Stimulated activated CD4-positive, alpha-beta T cell treated with anti-CD3 and anti-CD28 coated beads, TNF-alpha, amount 100 ng/mL, for 48 hours (primary cell): ENCODE measurements at regions not wholly inside any gene's neighbourhood (a gene's known extent, or its start where the extent isn't known, plus 50 kb on each side); places are given as distances from the start of the nearest gene placed in this dataset.

Experiments
- DNase-seq, 3 donors: peaks; one replicate each; pipeline ENCODE4 v3.0.0-alpha.2; 2020; ENCODE audit warnings: low read depth in 3 of 3

DNA sequence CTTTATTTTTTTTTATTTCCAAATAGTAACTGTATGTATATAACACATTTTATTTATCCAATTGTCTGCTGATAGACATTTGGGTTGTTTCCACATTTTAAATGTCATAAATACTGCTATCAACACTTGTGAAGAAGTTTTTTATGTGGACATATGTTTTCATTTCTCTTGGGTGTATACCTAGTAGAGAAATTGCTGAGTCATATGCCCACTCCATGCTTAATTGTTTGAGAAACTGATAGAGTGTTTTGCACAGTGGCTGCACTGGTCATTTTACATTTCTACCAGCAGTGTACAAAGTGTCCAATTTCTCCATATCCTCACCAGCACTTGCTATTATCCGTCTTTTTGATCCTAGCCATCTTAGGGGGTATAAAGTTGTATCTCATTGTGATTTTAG lies 567.8 kb downstream of the GBA3 start:
- DNase-seq, result no peak

DNA sequence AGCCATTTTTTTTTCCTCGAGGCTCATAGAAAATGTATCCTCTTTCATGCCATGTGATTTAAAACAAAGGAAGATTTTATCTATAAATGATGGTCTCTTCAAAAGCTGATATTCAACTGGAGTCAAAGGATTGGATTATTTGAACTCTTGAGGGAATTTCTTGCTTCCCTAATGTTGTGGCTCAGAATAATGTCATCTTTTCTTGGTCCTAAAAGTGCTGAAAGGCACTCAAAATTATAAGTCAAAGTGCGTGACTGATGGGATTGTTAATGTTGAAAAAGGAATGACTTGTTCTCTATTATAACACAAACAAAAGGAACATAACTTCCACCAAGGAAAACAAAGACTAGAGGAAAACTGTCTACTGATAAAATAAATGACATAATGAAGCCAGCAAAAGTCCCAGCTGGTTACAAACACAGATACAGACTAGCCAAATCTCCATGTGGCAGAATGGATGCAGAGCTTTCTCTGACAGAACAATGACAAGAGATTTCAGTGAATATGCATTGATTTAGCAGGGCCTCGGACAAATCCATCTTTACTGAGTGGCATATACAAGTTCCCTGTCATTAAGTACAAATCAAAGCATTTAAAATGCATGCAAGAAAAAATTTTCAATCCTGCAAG lies 552.6 kb downstream of the GBA3 start:
- no peak for DNase-seq

DNA sequence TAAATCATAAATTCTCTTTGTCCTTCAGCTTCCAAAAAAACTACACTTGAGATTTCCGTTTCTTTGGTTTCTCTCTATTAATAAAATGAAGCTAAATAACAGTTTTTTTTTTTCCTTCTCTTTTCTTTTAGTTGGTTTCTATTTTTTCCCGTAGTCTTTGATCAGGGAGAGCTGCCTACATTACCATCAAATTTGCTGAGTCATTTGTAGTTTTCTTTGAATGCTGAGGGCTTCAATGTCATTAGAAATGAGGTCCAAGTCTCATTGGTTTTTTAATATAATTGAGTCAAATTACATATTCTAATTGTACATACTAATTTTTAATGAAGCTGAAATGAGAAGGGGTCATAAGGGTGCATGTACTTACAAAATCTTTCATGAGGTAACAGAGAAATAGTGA lies 550.2 kb downstream of the GBA3 start:
- DNase-seq, result no peak

- no peak for DNase-seq
Observed at GRCh38 chr4:23241408-23241807, 548.7 kb downstream of the GBA3 start.

DNA sequence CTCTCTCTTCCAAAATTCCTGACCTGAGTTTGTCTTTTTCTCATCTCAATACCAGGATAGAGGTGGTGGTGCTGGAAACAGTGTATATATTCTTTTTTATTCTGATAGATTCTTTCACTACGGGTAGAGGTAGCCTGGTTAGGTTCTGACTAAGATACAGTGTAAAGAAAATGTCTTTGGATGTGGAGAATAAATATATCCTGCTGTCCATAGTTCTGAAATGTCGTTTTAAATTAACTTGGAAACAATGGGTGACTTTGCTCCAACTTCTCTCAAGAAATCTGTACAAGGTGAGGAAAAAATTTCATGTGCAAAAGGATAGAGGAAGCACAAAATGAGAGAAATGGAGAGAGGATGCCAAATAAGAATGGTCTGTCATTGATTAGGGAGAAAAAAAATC lies 546.1 kb downstream of the GBA3 start:
- DNase-seq, result no peak

GRCh38 chr4:23237771-23238170 lies 545.0 kb downstream of the GBA3 start:
- no peak for DNase-seq

- DNase-seq, result no peak
Observed at GRCh38 chr4:23235628-23236390, 543.1 kb downstream of the GBA3 start.

GRCh38 chr4:23234716-23235115 lies 542.0 kb downstream of the GBA3 start:
- no peak for DNase-seq

DNA sequence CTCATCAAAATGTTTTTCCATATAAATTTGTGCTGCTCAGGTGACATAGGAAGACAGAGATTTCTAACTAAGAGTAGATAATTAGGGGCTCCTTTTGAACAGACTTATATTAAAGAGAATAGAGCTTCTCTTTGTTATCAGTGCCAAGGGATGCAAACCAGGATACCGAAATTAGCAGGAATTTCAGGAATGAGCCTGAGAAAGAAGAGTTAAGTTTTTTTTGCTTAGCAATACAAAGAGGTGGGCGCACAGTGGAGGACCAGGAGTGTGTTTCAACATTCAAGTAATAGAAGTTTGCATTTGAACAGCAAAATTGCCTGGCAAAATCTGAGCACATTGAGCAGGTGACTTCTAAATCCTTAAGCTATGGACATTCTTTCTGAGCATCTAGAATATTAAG lies 541.3 kb downstream of the GBA3 start:
- DNase-seq, result no peak

GRCh38 chr4:23233596-23233995 lies 540.9 kb downstream of the GBA3 start:
- DNase-seq, result no peak

DNA sequence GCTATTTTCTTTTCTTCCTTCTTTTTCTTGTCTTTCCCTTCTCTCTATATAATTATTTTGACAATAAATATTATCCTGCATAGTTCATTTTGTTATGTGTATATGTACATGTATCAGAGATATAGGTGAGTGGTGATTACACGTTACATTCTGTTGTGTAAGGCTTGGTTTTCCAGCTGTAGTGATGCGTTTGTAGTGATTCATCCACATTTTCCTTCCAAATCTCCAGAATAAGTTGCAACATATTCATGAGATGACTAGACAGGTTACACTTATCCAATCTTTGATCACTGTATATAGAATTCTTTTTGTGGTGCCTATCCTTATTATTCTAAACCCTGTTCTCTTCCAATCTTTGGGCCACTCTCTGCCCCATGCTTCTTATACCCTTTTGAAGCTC lies 540.2 kb downstream of the GBA3 start:
- DNase-seq, result no peak

GRCh38 chr4:23225564-23225963 lies 532.8 kb downstream of the GBA3 start:
- DNase-seq, result no peak

DNA sequence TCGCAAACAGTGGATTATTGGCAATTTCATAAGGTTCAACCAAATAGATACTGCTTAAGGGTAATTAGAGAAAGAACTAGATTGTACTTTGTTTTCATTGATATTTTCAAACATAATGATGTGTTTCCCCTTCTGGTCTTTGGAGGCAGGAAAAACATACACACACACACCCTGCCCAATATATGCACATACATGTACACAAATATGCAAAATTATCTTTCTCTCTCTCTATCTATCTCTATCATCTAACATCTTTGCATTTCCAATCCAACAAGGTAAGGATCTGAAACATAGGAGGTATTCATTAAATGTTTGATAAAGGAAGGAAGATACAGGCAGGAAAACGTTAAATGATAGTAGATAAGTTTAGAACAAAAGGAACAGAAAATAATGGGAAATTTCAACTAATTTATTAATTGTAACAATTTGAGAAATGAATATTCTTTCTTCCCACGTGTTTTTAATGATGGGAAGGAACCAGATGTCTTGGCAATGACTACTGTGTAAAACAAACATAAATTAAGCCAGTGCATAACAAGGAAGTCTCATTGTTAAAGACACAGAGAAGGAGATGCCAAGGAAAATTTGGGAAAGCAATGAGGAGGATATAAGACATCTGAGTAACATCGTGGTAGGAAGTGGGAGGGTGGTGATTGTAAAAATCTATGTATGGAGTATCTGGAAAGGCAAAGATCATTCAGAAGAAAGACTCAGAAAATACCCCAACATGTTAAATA lies 532.1 kb downstream of the GBA3 start:
- DNase-seq, result no peak

GRCh38 chr4:23220911-23221310 lies 528.2 kb downstream of the GBA3 start:
- DNase-seq, result no peak

DNA sequence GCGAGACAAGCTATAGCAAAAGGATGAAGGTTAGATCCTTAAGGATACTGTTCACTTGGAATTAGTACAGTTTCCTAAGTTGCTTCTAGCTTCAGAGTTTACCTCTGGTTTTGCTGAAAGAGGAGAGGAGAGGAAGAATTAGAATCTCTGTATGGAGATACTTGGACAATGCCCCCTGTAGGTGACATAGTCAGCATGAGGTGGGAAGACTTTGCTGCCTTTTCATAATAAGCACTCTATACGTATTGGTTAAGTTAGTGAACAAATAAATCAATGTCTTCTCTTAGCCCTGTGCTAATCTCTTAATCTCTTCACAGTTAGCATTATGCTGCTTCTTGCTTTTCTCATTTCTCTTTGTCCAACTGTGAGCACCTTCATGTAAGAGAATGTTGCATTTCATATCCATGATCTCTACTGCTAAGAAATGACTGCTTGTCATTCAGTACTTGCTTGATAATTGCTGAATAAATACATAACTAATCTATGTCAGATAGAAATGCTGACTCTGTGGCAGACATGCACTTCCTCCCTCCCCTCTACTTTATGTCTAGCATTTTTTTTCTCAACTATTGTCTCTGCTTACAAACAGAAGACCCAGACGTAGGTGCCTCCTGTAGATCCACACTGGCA lies 527.2 kb downstream of the GBA3 start:
- no peak for DNase-seq

DNA sequence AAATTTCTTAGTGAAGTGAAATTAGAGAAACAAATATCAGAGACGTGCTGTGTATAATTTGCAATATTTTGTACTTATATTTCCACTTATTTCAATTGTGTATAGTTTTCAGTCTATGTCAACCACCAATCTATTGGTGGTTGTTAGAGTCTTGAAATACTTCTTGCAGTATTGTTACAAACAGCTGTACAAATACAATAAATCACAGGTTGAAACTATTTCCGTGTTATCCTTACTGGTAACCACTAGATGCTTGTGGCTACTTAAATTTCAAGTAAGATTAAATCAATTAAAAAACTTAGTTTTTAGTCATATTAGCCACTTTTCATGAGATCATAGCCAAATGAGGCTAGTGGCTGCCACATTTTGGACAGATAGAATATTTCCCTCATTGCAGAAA lies 520.5 kb downstream of the GBA3 start:
- no peak for DNase-seq

GRCh38 chr4:23212558-23212957 lies 519.8 kb downstream of the GBA3 start:
- no peak for DNase-seq

DNA sequence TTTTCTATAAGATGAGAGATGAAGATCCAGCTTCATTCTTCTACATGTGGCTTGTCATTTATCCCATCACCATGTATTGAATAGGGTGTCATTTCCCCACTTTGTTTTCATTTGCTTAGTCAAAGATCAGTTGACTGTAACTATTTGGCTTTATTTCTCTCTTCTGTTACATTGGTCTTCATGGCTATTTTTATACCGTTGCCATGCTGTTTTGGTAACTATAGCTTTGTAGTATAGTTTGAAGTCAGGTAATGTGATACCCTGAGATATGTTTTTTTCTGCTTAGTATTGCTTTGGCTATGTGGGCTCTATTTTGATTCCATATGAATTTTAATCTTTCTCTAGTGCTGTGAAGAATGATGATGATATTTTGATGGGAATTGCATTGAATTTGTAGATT lies 514.3 kb downstream of the GBA3 start:
- DNase-seq, result no peak

GRCh38 chr4:23202712-23203247 lies 510.0 kb downstream of the GBA3 start:
- DNase-seq, result no peak

DNA sequence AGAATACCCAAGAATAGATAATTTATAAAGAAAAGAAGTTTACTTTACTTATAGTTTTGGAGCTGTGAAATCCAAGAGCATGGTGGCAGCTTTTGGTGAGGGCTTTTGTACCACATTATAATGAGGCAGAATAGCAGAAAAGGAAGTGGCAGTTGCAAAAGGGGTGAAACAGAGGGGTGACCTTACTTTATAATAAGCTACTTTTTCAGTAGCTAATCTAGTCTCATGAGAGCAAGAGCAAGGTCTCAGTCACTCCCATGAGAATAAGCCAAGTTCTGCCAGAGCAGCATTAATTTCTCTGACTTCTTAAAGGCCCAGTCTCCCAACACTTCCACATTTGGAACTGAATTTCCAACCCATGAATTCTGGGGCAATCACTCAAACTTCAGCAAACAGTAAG lies 502.0 kb downstream of the GBA3 start:
- DNase-seq, result no peak

GRCh38 chr4:23174179-23174578 lies 481.4 kb downstream of the GBA3 start:
- DNase-seq, result no peak

DNA sequence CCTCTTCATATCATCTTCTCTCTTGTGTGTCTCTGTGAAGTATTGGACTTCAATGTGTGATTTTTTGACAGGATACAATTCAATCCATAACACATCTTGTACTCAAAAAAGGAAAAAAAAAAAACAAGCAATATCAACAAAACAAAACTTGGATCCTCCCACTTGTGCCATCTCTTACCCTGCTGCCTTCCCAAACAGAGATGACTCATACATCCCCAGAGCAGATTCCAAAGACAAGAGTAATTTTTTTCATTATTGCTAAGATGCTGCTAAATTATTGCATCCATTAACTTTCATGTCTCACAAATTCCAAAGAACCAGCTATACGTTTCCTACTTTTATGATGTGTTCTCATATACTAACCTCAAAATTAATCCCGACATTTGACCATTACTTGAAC lies 479.2 kb downstream of the GBA3 start:
- no peak for DNase-seq
